ENCODE measurements at regions not wholly inside any gene's neighbourhood (a gene's known extent, or its start where the extent isn't known, plus 50 kb on each side); places are given as distances from the start of the nearest gene placed in this dataset.
"Not testable (repeated sequence)": the region's sequence is repeated elsewhere in the genome, so short reads cannot be mapped to it uniquely, and the experiment has no call there.

DNA sequence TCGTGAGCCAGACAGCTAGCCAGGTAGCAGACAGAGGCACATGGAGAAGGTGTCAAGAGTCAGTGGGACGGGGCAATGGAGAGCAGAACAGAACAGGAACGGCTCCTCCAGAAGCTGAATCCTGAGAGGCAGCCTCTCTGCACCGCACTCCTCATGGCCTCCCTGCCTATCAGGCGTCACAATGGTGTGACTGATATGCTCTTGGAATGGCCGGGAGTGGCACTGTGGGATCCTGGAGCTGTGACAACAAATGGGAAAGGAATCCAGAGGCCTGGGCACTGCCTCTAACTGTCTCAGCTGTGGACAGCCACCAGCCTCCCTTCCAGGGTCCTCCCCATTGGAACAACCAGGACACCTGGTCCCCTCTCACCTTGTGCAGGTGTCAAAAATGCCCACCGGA, 89.1 kb upstream of the ID2 start:
- no peak for DNase-seq

DNA sequence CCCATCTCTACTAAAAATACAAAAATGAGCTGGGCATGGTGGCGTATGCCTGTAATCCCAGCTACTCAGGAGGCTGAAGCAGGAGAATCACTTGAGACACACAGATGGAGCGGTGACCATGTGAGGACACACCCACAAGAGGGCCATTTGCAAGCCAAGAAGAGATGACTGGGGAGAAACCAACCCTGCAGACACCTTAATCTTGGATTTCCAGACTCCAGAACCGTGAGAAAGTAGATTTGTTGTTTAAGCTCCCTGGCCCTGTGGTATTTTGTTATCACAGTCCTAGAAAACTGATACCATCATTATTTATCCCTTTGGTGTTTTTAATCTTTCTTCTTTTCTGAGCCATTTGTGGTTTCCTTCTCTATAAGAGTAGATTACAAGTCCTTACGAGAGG, 88.6 kb upstream of the ID2 start:
- no peak for DNase-seq

DNA sequence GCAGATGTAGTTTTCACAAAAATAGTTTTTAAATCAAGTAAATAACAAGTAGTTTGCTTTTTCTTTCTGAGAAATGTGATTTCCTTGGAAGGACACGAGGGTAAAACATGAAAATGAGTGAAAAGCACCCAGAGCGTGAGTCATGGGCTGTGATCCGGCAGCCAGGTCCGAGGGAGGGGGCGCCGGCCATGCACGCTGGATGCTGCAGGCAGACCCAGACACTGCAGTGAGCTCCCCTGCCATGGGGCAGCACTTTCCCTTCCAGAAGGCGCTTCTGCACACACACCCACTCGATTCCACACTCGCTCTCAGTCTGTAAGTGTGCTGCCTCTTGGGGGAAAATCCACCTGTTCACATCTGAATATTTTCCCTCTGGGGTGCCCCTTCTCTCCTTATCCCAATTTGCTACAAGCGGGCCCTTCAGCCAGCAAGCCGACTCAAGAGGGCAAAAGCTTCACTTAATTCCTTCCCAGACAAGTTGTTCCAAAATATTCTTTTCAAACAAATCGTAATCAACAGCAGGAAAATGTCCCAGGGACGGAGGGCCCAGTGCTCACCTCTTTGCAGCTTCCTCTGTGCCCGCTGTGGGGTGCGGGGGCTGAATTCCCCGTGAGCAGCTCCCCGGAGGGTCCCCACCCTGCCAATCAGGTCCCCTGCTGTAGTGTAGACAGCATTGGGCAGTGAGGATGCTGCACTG, 87.0 kb upstream of the ID2 start:
- DNase-seq = no peak

DNA sequence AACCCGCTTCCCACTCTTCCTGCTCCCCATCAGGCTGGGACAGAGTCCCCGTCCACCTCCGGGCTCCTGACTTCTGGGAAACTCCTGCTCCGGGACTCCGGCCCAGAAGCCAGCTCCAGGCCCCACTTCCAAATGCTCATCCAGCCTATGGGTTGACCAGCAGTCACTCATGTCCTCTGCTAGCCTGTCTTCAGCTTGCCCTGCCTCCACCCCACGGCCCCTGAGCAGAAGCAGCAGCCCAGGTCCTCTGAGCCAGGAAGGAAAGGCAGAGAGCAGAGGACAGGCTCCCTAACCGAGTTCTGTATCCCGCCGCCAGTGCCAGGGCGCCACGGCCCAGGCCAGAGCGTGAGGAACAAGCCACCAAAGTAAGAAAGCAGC, 86.4 kb upstream of the ID2 start:
- DNase-seq = no peak

DNA sequence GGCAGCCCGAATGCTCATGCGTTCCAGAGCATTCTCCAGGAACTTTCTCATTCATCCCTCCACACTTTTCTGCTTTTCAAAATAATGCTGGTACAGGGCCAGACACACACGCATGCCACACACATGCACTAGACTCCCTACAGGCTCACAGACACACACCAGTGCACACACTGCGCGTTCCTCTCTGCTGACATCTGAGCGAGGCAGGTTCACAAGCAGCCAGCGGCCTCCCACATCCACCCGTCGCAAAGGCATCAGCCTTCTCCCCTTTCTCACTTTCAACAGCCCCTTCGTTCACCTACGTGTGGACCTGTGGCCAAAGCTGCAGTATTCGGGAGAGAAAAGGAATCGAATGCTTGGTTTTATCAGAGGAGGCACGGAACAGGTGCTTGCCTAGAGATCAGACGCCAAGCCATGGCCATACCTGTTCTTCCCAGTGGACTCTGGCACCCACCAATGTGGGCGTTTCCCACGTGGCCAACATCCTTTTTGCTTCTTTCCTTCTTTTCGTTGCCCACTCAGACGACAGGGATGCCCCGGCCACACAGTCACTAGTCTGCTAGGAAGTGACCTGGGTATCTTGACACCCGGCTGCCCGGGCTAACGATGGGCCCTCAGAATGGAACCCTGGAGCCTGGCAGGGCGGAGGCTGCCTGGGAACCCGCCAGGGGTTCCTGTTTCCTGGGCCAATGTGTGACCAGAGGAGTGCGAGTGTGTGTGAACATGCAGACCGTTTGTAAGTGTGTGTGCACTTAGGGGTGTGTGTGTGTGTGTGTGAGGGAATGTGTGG, 85.8 kb upstream of the ID2 start:
- DNase-seq = no peak

DNA sequence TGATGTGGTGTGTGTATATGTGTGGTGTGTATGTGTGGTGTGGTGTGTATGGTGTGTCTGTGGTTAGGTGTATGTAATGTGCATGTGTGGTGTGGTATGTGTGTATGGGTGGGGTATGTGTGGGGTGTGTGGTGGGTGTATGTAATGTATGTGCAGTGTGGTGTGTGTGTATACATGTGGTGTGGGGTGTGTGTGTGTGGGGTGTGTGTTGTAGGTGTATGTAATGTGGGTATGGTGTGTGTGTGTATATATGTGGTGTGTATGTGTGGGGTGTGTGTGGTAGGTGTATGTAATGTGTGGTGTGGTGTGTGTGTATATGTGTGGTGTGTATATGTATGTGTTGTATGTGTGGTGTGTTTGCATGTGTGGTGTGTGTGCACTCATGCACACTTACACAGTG, 84.8 kb upstream of the ID2 start:
- DNase-seq = no peak

DNA sequence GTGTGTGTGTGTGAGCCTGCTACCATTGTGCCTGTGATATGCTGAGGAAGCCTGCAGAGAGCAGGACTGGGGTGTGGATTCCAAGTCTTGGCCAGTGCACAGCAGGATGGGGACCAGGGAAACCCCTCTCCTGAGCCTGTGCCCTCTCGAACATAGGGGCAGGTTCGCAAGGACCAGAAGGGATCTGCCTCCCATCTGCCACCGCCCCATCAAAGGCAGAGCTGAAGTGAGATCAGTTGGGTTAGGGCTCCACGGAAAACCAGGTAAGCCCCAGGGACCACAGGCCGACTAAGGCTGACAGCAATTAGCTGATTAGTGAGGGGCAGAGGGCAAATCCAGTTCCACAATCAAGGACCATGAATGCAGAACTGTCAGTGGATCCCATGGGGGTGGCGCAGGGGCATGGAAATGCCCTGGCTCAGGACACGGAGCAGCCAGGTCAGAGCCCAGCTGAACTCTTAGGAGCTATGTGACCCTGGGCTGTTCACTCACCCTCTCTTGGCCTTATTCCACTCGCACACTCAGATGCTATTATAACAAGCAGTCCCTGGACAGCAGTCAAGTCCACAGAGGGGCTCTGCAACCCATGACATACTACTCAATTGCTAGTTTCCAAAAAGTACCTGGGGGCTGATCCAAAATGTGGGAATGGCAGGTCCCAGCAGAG, 84.2 kb upstream of the ID2 start:
- DNase-seq = no peak

DNA sequence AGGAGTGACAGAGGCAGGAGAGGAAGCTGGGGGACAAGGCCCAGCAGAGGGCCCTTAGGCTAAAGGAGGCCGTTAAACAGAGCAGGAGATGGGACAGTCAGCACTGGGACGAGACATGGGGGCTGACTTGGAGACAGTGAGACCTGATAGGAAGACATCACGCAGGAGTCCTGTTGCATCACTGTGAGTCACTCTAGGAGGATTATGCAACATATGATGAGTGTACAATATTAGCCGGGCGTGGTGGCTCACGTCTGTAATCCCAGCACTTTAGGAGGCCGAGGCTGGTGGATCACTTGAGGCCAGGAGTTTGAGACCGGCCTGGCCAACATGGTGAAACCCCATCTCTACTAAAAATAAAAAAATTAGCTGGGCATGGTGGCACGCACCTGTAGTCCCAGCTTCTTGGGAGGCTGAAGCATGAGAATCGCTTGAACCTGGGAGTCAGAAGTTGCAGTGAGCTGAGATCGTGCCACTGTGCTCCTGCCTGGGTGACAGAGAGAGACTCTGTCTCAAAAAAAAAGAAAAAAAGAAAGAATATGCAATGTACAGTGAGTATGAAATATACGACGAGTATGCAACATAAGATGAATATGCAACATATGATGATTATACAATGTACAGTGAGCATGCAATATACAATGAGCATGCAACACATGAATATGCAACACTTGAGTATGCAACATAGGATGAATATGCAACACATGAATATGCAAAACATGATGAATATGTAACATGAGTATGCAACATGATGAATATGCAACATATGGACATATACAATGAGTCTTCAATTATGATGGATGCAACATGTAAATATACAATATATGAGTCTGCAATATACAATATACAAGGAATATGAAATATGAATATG, 83.3 kb upstream of the ID2 start:
- no peak for DNase-seq

DNA sequence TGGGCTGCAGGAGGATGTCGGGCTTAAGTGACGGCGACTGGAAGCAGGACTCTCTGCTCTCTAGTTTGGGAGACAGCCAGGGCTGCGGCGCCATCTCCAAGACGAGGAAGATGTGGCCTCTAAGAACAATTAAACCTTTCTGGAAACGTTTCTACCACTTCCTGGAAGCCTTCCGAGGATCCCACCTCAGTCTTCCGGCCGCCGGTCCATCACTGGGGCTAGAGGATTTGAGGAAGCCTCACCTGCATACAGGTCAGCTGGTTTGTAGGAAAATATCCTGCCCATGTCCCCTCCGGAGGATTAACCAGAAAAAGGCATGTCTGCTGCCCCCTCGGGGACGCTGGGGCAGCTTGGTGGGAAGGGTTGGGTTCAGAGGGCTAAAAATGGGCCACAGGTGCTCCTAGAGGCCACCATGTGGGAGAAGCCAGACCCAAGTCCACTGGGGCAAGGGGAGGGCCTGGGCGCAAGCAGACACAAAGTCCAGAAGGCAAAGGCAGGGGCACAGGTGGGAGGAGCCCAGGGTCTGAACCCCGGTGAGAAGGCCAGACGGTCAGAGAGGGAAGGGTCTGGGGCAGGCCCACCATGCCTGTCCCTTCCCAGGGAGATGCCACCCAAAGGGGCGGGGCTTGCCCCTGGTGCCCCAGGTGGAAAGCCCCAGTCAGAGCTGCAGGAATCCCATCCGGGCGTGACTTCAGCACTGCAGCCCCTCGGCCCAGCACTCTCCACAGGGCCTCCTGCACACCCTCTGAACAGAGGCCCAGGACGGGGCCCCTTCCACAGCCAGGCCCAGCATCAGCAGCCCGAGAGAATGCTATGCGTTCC, 82.2 kb upstream of the ID2 start:
- no peak for DNase-seq

DNA sequence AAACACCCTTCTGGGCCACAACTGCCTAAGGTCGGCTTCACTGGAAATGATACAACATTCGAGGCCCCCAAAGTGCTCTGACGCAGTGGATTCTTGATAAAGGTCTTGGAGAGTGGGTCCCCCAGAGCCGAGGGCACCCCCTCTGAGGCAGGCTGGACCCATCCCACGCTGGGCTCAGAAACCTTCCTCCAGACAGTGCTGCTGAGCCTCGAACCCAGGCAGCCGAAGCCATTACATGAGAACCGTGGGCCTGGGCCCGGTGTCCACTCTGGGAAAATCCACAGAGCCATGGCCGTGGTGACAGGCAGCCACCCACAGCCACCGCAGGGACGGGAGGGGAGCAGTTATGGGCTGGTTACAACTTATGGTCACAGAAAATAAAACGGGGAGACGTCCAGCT, 81.4 kb upstream of the ID2 start:
- DNase-seq = no peak

DNA sequence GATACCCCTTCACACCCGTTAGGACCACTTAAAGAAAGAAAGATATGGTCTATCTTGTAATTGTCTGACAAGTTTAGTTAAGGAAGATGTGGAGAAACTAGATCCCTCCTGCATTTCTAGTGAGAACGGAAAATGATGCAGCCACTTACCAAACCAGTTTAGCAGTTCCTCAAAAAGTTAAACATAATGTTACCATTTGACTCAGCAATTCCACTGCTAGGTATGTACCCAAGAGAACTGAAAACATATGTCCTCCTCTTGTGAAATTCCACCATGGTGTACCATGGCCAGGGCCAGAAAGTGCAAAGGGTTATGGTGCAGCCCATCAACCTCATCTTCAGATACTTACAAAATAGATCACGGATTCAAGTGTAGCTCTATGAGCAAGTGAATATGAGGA, 79.0 kb upstream of the ID2 start:
- peak; percentile 58 for DNase-seq

DNA sequence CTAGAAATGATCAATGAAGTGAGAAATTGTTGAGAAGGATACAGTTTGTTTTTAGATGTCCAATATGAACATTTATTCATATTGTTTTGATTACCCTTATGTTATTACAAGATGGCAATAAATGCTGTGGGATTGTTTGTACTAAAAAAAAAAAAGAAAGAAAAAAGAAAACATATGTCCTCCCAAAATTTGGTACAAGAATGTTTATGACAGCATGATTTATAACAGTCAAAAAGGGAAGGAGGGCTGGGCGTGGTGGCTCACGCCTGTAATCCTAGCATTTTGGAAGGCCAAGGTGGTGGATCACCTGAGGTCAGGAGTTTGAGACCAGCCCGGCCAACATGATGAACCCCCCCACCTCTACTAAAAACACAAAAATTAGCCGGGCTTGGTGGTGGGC, 78.5 kb upstream of the ID2 start:
- not testable (repeated sequence) for DNase-seq

DNA sequence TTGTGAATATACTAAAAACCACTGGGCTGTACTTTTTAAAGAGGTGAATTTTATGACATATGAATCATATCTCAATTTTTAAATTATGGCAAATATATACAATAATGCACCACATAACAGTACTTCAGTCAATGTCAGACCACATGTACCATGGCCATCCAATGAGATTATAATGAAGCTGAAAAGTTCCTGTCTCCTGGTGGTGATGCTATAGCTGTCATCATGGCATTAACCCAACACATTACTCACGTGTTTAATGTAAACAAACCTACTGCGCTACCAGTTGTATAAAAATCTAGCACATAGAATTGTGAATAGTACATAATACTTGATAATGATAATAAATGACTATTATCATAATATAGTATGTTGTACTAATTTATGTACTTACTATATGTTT, 77.6 kb upstream of the ID2 start:
- DNase-seq = no peak

DNA sequence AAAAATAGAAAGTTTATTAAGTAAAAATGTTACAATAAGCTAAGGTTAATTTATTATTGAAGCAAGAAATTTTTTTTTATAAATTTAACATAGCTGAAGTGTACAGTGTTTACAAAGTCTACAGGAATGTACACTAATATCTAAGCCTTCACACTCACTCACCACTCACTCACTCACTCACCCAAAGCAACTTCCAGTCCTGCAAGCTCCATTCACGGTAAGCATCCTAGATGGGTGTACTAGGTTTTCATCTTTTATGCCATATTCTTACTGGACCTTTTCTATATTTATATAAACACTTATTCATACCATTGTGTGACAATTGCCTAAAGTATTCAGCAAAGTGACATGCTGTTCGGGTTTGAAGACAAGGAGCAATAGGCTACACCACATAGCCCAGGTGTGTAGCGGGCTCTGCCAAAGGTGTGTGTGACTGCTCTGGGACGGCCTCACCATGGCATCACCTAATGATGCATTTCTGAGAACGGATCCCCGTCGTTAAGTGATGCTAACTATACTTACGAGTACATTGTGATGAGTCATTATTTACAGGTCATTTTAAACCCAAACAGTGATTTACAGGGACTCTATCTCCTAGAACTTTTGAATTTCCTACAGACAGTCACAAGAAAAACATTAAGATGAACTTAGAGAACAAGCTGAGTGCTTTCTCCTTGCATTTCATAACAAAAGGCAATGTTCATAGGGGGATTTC, 76.3 kb upstream of the ID2 start:
- DNase-seq = no peak

DNA sequence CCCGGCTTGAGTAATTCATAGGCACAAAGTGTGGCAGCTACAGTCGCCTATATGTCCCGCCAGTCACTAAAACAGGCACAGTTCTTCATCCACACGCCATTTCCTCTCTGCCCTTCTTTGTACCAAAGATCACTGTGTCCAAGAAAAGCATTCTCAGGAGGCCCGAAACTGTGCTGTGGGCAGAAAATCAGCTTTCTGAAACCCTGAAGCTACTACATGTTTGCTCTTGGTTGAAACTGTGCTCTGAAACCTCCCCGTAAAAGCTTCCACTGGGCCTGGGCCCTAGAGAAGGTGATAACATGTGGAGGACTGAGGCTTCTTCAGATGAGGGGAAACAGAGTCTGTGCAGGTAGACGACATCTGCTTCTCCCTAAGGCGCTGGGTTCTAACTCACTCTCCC, 75.6 kb upstream of the ID2 start:
- no peak for DNase-seq

DNA sequence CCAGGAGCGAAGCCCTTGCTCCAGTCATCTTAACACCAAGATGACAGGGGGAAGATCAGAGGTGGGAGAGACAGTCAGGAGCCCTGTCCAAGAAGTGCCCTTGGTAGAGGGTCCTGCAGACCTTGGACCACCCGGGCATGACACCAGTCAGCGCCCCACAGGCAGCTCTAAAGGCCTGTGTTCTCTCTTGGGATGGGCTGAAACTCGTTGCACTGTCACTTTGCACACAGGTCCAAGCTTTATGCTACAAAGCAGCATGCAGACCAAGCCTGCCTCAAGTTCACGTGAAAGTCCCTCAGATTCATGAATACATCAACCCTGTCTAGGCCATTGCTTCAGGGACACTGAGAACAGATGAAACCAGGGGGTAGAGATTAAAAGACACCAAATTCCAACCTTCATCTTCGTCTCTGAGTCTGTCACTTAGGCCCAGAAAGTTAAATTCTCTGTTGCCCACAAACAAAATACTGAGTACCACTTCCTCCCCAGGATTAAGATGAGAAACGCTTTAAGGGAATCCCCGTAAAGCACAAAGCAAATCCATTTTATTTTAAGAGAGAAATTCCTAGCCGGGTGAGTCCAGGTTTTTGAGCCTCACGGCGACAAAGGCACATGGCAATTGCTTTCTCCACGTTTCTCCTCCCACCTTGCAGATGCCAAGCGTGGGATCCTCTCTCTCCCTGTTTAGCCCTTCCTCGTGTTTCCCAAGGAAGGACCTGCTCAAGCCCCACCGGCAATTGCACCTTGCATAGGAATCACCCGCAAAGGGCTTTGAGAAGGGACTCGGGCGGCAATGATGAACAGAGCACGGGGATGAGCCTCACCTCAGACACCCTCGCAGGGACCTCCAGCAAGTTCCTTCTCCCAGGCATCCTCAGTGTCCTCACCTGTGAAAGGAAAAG, 75.0 kb upstream of the ID2 start:
- no peak for DNase-seq

DNA sequence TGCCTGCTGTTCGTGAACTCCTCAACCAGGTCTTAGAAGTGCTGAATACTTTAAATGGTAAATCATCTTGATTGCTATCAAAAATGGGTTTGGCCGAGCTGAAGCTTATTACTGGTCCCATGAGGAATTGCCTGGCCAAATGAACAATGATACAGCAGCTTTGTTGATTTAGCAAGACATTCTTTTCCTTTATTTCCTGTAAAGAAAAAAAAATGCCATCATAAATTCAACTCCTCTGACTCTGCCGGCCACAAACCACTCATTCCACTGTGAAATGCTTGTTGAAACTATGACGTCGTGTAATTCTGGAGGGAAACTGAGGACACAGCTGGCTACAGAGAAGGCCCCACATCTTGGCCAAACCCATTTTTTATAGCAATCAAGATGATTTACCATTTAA, 74.2 kb upstream of the ID2 start:
- DNase-seq = no peak

DNA sequence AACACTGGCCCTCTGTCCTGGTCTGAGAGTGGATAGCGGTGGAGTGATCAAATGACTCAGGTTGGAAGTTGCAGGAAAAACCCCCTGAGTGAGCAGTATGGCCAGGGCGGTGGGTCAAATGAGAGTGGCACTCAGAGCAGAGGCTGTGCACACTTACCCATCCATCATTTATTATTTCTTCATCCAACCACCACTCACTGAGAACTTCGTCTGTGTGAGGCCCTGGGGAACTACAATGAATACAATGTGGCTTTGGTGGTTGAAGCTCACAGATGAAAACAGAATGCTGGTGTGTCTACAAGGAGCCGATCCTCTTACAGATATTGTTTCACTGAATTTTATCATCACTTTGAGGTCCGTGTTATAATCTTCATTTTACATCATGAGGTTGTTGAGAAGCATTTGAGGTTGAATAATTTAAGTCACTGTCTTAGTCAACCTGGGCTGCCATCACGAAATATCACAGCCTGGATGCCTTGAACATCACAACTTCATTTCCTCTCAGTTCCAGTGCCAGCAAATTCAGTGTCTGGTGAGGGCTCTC, 73.4 kb upstream of the ID2 start:
- DNase-seq = no peak

DNA sequence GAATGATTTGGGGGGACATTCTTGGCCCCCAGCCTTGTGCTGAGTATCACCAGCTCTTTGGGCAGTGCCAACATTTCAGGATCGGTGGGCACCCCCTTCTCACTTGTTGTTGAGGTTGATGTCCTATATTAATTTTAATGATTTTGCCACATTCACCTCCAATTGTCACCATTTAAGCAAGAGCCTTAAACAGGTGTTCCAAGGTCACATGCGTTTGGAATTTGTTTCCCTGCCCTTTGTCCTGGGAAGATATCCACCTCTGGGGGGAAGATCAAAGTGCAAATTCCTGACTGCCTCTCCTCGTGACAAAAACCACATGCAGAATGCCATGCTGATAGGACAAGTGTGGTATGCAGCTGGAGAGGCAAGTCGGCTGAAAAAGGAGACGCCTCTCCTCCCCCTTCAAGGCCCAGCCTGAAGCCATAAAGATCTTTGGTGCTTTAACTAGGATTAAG, 72.5 kb upstream of the ID2 start:
- DNase-seq = no peak

DNA sequence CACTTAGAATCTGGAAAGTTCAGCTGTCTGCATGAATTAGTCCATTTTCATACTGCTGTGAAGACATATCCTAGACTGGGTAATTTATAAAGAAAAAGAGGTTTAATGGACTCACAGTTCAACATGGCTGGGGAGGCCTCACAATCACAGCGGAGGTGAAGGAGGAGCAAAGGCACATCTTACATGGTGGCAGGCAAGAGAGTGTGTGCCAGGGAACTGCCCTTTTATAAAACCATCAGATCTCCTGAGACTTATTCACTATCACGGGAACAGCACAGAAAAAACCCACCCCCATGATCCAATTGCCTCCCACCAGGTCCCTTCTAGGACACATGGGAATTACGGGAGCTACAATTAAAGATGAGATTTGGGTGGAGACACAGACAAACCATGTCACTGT, 71.1 kb upstream of the ID2 start:
- not testable (repeated sequence) for DNase-seq

Data from NCI-H510A treated with DMSO at 0.1 percent for 48 hours (cell line).